HG03457 (cell line): ENCODE measurements at regions not wholly inside any gene's neighbourhood (a gene's known extent, or its start where the extent isn't known, plus 50 kb on each side); places are given as distances from the start of the nearest gene placed in this dataset.
"Not testable (repeated sequence)": the region's sequence is repeated elsewhere in the genome, so short reads cannot be mapped to it uniquely, and the experiment has no call there.

Experiments used
- ATAC-seq: cut with Tn5 transposase; IDR thresholded peaks from one replicate; pipeline ENCODE4 v1.9.1; 2021; ENCODE audit warnings: moderate number of reproducible peaks; ENCODE audit not compliant: unreplicated experiment

- ATAC-seq, result not testable (repeated sequence)
These were observed 52.5 kb upstream of the CCDC71L start for GRCh38 chr7:106713452-106713851.

- not testable (repeated sequence) for ATAC-seq
These were observed 53.9 kb upstream of the CCDC71L start for GRCh38 chr7:106714590-106715442.

DNA sequence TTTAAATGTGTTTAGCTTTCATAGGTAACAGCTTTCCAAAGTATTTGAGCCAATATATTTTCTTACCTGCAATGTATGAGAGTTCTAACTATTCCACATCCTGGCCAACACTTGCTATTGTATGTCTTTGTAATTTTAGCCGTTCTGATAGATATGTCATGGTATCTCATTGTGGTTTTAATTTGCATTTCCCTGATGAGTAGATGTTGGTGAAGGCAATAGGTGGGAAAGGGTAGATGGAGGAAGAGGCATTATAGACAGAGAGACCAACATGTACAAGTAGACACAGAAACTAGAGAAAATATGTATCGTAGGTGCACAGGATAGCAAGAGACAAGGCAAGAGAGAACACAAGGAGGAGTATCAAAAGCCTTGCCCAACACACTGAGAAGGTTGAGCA, 54.8 kb upstream of the CCDC71L start:
- no peak for ATAC-seq

DNA sequence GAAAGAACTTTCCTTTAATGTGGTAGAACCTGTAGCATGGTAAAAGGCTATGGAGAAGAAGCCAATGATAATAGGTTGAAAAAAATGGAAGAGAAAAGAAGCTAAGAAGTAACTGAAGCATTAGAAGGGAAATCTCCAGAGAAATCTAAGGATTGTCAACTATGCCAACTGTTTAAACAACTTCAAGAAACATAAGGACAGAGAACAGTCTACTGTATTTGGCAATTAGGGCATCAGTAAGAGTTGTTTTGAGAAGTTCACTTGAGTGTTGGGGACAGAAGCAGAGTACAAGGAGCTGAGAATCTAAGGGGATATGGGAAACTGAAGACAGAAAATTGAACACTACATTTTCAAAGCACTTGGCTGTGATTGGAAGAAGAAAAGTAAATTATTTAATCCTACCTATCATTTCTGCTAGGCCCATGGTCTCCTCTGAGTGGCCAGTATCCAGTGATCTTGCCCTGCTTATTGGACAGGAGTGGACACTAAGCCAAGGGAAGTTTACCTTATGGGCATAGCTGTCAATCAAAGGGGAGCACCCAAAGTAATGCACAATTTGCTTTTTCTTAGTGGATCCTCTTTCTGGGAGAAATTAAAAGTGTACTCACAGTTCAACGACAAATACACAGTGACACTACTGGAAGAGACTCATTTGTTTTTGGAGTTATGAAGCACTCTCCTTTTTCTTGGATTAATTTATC, 56.4 kb upstream of the CCDC71L start:
- ATAC-seq, result no peak

GRCh38 chr7:106717955-106718871, 57.3 kb upstream of the CCDC71L start:
- peak; percentile 79 for ATAC-seq

DNA sequence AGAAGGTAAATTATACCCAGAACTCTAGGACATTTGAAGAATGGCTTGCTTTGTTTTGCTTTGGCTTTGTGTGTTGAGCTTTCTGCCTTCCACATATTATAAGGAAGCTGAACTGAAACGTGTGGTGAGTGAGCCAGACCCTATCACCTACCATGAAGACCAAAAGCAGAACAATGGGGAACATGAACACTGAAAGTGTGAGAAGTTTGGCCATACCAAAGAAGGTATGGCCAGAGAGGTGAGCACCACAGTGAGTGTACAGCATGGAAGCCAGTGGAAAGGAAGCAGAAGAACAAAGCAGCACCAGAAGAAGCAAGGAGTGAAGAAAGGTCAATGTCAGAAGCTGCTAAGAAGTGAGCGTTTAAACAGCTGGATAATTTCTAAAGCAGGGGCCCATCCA, 59.7 kb upstream of the CCDC71L start:
- ATAC-seq, result no peak

GRCh38 chr7:106721816-106722785, 61.1 kb upstream of the CCDC71L start:
- ATAC-seq, result no peak

- no peak for ATAC-seq
These were observed 62.4 kb upstream of the CCDC71L start for GRCh38 chr7:106723398-106723797.

DNA sequence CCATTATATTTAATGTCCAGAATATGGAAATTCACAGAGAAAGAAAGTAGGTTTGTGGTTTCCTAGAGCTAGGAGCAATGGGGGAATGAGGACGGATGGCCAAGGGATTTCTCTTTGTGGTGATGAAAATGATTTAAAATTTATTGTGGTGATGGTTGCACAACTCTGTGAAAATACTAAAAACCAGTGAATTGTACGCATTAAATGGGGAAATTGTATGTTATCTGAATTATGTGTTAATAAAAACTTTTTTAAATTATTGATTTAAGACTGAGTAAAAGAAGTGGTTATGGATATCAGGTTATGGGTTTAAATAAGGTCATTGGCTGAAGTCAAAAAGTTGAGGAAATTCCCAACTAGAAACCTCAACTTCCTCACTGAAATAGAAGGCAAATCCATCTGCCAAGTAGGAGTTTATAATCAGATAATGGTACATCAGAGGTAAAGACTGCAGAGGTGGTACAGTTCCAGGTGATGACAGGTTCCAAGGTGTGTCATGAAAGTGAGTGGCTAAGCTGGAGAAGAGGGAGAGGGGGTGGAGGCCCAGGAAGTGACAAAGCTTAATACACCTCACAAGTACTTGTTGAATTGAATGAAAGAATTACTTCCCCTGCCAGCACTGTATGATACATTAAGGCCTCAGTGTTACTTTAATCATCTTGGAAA, 68.9 kb upstream of the CCDC71L start:
- no peak for ATAC-seq

DNA sequence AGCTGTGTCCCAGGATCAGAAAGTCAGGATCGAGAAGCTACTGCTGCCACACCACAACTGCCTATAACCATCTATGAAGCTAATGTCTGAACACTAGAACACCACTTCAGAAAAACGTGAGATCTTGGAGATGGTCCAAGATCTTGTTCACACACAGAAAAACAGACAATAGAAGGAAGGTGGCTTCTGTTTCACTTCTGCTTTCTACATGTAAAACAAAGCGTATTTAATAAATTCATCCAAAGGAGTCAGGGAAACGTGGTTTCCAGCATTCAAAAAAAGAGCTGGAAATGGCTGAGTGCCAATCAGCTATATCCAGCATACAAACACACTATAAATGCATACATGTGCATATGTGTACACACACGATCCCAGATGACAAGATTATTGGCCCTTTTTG, 70.2 kb upstream of the CCDC71L start:
- peak; percentile 66 for ATAC-seq

DNA sequence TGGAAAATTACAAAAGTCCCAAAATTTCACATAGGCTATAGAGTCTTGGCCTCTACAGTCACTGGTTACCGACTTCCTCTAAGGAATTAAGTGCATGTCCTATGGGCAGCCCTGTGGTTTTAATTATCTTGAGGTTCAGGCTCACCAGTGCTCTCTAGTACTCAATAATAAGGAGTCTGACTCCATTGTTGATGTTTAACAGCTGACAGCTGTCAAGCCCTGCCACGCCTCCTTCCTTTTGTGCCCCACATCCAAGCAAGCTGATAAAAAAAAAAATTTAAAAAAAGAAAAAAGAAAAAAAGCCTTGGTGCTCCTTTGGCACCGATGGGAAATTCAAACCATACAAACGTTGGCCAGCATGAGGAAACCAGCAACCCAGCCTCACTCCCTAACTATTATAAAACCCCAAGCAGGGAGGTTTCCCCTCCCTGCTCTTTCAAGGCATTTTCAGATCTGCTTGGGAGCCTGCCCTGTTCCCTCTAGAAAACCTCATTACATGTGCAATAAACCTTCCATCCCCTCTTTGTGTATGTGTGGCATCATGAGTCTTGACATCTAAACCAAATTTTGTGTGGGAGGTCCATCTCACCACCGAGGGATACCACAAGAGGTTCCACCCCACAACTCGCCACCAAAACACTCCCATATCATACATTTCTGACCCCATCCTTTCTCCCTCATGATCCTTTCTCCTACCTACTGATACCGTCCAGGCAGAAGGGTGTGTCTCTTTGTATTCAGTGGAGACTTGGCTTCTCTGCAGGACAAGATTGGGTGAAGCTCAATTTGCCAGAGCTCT, 70.9 kb upstream of the CCDC71L start:
- ATAC-seq, result no peak

GRCh38 chr7:106735637-106736036, 74.7 kb upstream of the CCDC71L start:
- no peak for ATAC-seq

DNA sequence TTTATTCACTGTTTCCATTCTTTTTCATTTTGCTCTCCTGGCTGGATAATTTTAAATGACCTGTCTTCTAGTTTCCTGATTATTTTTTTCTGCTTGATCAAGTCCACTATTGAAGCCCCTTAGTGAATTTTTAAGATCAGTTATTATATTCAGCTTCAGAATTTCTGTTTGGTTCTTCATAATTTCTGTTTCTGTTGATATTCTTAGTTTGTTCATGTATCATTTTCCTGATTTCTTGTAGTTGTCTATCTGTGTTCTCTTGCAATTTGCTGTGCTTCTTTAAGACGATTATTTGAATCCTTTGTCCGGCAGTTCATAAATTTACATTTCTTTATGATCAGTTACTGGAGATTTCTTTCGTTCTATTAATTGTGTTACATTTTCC, 75.2 kb upstream of the CCDC71L start:
- no peak for ATAC-seq

- peak; percentile 63 for ATAC-seq
These were observed 75.7 kb upstream of the CCDC71L start for GRCh38 chr7:106736508-106737201.

DNA sequence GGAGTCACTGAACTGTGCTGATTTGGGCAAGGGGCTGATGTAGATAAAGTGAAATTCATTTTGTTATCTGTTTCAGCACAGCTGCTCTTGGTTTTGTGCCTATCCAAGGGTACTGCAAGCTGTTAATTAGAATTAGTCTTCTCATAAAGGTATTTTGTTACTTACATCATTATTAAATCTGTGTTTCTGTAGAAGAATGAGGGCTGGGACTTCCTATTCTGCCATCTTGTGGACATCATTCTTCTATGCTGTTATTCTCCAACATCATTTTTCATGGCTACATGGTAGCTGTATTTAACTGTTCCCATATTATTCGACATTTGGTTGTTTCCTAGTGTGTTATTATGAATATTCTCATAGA, 76.2 kb upstream of the CCDC71L start:
- no peak for ATAC-seq

GRCh38 chr7:106740806-106741205, 79.8 kb upstream of the CCDC71L start:
- no peak for ATAC-seq

GRCh38 chr7:106744563-106745091, 83.7 kb upstream of the CCDC71L start:
- ATAC-seq, result no peak

GRCh38 chr7:106747301-106747700, 86.3 kb upstream of the CCDC71L start:
- ATAC-seq, result not testable (repeated sequence)
